ENCODE measurements at regions not wholly inside any gene's neighbourhood (a gene's known extent, or its start where the extent isn't known, plus 50 kb on each side); places are given as distances from the start of the nearest gene placed in this dataset.

GRCh38 chr1:200238311-200238710, 171.5 kb downstream of the ZNF281 start:
- no peak for ATAC-seq

GRCh38 chr1:200237066-200237465, 172.8 kb downstream of the ZNF281 start:
- CTCF ChIA-PET (ENCODE audit: low intra/inter-chr PET ratio, low total read pairs) = no interaction called here
- H3K27me3 ChIP-seq (ENCODE audit: control insufficient read depth in 1 of 2, insufficient read depth in 2 of 2, low read length in 2 of 2) = no peaks in the 10 kb centered on the region; a peak in 1 of 5 replicates
- WGBS (ENCODE audit: low lambda C conversion rate) = 94% methylated on average over 5 of the region's 5 CpGs
- POLR2A ChIA-PET = no interaction called here
- H3K4me2 ChIP-seq (ENCODE audit: low read depth, low read length) = no peak overlapping the region
- in situ Hi-C loops (cut with HindIII; ENCODE audit: extremely low pct_ligation_motif_present, low pct_unique_long_range_greater_than_20kb) = no loop called here
- no peaks in the 10 kb centered on the region for H3K36me3 ChIP-seq (replicated peaks in 1 of 2; ENCODE audit: control insufficient read depth in 1 of 2, insufficient read depth in 2 of 2, low read length in 2 of 2)
- ATAC-seq = no peak
- no peak overlapping the region for H3K9ac ChIP-seq (ENCODE audit: insufficient read depth, low read depth, low read length)
- no peak overlapping the region for H3K27ac ChIP-seq (ENCODE audit: extremely low read length, insufficient read depth, low read length)
- no peaks in the 10 kb centered on the region for H4K20me1 ChIP-seq (ENCODE audit: insufficient read depth, low read length)
- no peak for FAIRE-seq
- no peak for DNase-seq (ENCODE audit: low spot score)
- no peaks in the 10 kb centered on the region for H3K79me2 ChIP-seq (ENCODE audit: insufficient read depth, low read length)
- H2AFZ ChIP-seq (ENCODE audit: low read length) = no peak overlapping the region
- H3K4me3 ChIP-seq (replicated peaks in 1 of 3; ENCODE audit: insufficient read depth in 1 of 3, low read depth in 2 of 3, low read length in 3 of 3) = no peak overlapping the region
- intact Hi-C loops (cut with micrococcal nuclease; ENCODE audit: unreplicated experiment) = no loop called here
- no TSS peak for BruUV-seq (replicated peaks)
- peaks cover 1% of the 10 kb centered on the region; the same call in 1 of the 2 replicates for H3K4me1 ChIP-seq (ENCODE audit: insufficient read depth, low read length)
- no peaks in the 10 kb centered on the region for H3K9me3 ChIP-seq (ENCODE audit: low read length)
- TF ChIP-seq SP1 (IDR thresholded peaks at IDR 0.05) = no peak
- no peak for TF ChIP-seq SP1 (CRISPR knock-in tag; IDR thresholded peaks at IDR 0.05)
- TF ChIP-seq RFX5 (IDR thresholded peaks at IDR 0.05; ENCODE audit: low read depth, low read length) = no peak
- TF ChIP-seq GLMP (CRISPR knock-in tag; IDR thresholded peaks at IDR 0.05; ENCODE audit: borderline replicate concordance) = no peak
- no peak for TF ChIP-seq POLR2AphosphoS2 (IDR thresholded peaks at IDR 0.05; ENCODE audit: low read depth, low read length)
- TF ChIP-seq ZNF576 (CRISPR knock-in tag; IDR thresholded peaks at IDR 0.05) = no peak
- TF ChIP-seq ZBTB39 (CRISPR knock-in tag; IDR thresholded peaks at IDR 0.05) = no peak
- no peak for TF ChIP-seq ZNF530 (CRISPR knock-in tag; IDR thresholded peaks at IDR 0.05; ENCODE audit: low read depth)
- TF ChIP-seq ATF6 (CRISPR knock-in tag; conservative IDR thresholded peaks at IDR 0.05) = no peak
- no peak for TF ChIP-seq ZNF343 (CRISPR knock-in tag; IDR thresholded peaks at IDR 0.05)
- TF ChIP-seq POLR2A (IDR thresholded peaks at IDR 0.05; ENCODE audit: insufficient read depth in 1 of 2, low read depth in 2 of 2, low read length in 2 of 2) = no peak
- TF ChIP-seq PBX3 (CRISPR knock-in tag; IDR thresholded peaks at IDR 0.05; ENCODE audit: borderline replicate concordance) = no peak
- TF ChIP-seq HOXA9 (CRISPR knock-in tag; IDR thresholded peaks at IDR 0.05; ENCODE audit: borderline replicate concordance) = no peak

More at GRCh38 chr1:200238311-200238710, 171.5 kb downstream of the ZNF281 start:
- H4K20me1 ChIP-seq (ENCODE audit: insufficient read depth, low read length) = no peaks in the 10 kb centered on the region
- H3K9me3 ChIP-seq (ENCODE audit: low read length) = no peaks in the 10 kb centered on the region
- peaks cover 12% of the 10 kb centered on the region for H3K4me1 ChIP-seq (ENCODE audit: insufficient read depth, low read length)
- DNase-seq (ENCODE audit: low spot score) = no peak
- ChIA-PET POLR2A (no interaction called here), CTCF (ENCODE audit: low intra/inter-chr PET ratio, low total read pairs) (no interaction called here)
- intact Hi-C loops (cut with micrococcal nuclease; ENCODE audit: unreplicated experiment) = no loop called here
- H3K27ac ChIP-seq (ENCODE audit: extremely low read length, insufficient read depth, low read length) = no peak overlapping the region
- 79% methylated on average over 3 of the region's 3 CpGs for WGBS (ENCODE audit: low lambda C conversion rate)
- H3K4me2 ChIP-seq (ENCODE audit: low read depth, low read length) = no peak overlapping the region
- H3K36me3 ChIP-seq (replicated peaks in 1 of 2; ENCODE audit: control insufficient read depth in 1 of 2, insufficient read depth in 2 of 2, low read length in 2 of 2) = no peaks in the 10 kb centered on the region
- in situ Hi-C loops (cut with HindIII; ENCODE audit: extremely low pct_ligation_motif_present, low pct_unique_long_range_greater_than_20kb) = no loop called here
- no peaks in the 10 kb centered on the region; a peak in 1 of 5 replicates for H3K27me3 ChIP-seq (ENCODE audit: control insufficient read depth in 1 of 2, insufficient read depth in 2 of 2, low read length in 2 of 2)
- no peak overlapping the region for H2AFZ ChIP-seq (ENCODE audit: low read length)
- no peak overlapping the region for H3K9ac ChIP-seq (ENCODE audit: insufficient read depth, low read depth, low read length)
- FAIRE-seq = no peak
- H3K4me3 ChIP-seq (replicated peaks in 1 of 3; ENCODE audit: insufficient read depth in 1 of 3, low read depth in 2 of 3, low read length in 3 of 3) = no peak overlapping the region
- no TSS peak for BruUV-seq (replicated peaks)
- H3K79me2 ChIP-seq (ENCODE audit: insufficient read depth, low read length) = no peaks in the 10 kb centered on the region
- no peak for TF ChIP-seq SIX1 (CRISPR knock-in tag; IDR thresholded peaks at IDR 0.05; ENCODE audit: borderline replicate concordance)

Data from HepG2 (cell line).